ENCODE measurements at regions not wholly inside any gene's neighbourhood (a gene's known extent, or its start where the extent isn't known, plus 50 kb on each side); places are given as distances from the start of the nearest gene placed in this dataset.

- TF ChIP-seq CTCF (IDR thresholded peaks at IDR 0.05) (no peak), USF2 (IDR thresholded peaks at IDR 0.05; ENCODE audit: borderline replicate concordance, low read depth, low read length) (no peak), TAF1 (IDR thresholded peaks at IDR 0.05; ENCODE audit: borderline replicate concordance, low read depth, low read length) (no peak), SMC3 (IDR thresholded peaks at IDR 0.05; ENCODE audit: low read depth, low read length) (no peak), CHD2 (IDR thresholded peaks at IDR 0.05; ENCODE audit: low read length, partially characterized antibody) (no peak), MAX (IDR thresholded peaks at IDR 0.05; ENCODE audit: low read depth) (no peak)
These were observed 859.5 kb upstream of the NDST4 start for GRCh38 chr4:115972967-115973366.
